ENCODE measurements at regions not wholly inside any gene's neighbourhood (a gene's known extent, or its start where the extent isn't known, plus 50 kb on each side); places are given as distances from the start of the nearest gene placed in this dataset.

DNA sequence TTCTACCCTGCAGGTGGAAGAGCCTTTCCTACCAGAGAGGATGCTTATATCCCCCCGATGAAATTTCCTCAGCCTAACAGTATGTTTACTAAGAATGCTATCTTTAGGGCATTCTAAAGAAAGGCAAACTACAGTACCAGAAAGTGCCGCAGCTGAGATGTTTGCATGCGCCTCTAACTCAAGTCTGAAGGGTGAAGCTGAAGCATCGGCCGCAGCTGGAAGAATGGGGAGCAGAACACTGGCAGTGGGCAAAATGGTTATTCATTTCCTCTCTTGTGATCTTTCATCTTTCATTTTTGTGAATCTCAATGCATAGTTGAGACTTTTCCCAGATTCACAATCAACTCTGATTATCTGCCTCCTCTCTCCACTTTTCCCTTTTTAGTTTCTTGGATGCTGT, 648.2 kb upstream of the ZEB2 start:
- H3K27me3 ChIP-seq (ENCODE audit: control insufficient read depth, insufficient read depth, low read length): no peaks in the 10 kb centered on the region
- no peaks in the 10 kb centered on the region for H3K36me3 ChIP-seq (ENCODE audit: control insufficient read depth, insufficient read depth, low read length)
- H3K9ac ChIP-seq (ENCODE audit: insufficient read depth, low read length): no peak overlapping the region
- H3K9me3 ChIP-seq (ENCODE audit: control insufficient read depth, insufficient read depth, low read depth, low read length): no peaks in the 10 kb centered on the region
- H3K27ac ChIP-seq (ENCODE audit: insufficient read depth, low read length): no peak overlapping the region
- H3K4me1 ChIP-seq (ENCODE audit: control insufficient read depth, extremely low read depth, insufficient read depth, low read length): no peaks in the 10 kb centered on the region
- DNase-seq (ENCODE audit: low read depth in 2 of 2): no peak
- no peak overlapping the region for H3K4me2 ChIP-seq (ENCODE audit: extremely low read depth, insufficient read depth, low read length)
- no peaks in the 10 kb centered on the region for H4K20me1 ChIP-seq (ENCODE audit: control insufficient read depth, extremely low read depth, insufficient read depth, low read length)
- H3K79me2 ChIP-seq (ENCODE audit: control insufficient read depth, insufficient read depth, low read length): no peaks in the 10 kb centered on the region
- TF ChIP-seq EZH2 (IDR thresholded peaks at IDR 0.05; ENCODE audit: low read length, missing control alignments): no peak
- no peak for TF ChIP-seq CTCF (conservative IDR thresholded peaks at IDR 0.05 in 1 of 2, IDR thresholded peaks at IDR 0.05 in 1 of 2; ENCODE audit: low read depth in 1 of 2, low read length in 2 of 2)
- no peak overlapping the region for H3K4me3 ChIP-seq (replicated peaks in 1 of 4; ENCODE audit: control extremely low read depth in 1 of 4, insufficient read depth in 1 of 4, low read depth in 3 of 4, low read length in 4 of 4)
- peak overlapping the region; percentile 50 for H2AFZ ChIP-seq (ENCODE audit: low read length)

DNA sequence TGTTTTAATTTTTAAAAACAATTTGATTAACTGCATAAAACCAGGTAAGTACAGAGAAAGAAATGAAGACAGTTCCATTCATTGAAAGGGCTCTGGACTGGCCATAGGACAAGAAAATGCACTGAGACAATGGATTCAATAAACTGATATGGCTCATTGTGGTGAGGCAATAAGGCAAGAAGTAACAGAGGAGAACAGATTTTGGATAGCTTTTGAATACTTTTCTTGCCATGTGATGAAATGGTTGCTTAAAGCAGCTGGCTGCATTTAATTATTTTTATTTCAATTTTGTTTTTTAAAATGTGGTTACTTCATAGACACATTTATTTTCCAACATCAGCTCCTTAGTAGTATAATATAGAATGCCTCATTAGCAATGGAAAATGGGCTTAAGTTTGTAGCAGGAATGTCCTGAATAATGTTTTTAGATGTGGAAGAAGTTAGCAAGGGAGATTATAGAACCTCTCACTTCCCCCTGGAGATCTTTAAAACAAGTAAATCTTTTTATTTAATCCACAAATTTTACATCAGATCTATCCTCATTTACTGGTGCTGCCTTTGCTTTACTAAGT, 646.9 kb upstream of the ZEB2 start:
- Histone ChIP-seq H2AFZ (ENCODE audit: low read length) (no peak overlapping the region), H3K9ac (ENCODE audit: insufficient read depth, low read length) (no peak overlapping the region), H3K36me3 (ENCODE audit: control insufficient read depth, insufficient read depth, low read length) (no peaks in the 10 kb centered on the region), H3K4me3 (replicated peaks in 1 of 4; ENCODE audit: control extremely low read depth in 1 of 4, insufficient read depth in 1 of 4, low read depth in 3 of 4, low read length in 4 of 4) (no peak overlapping the region), H3K4me2 (ENCODE audit: extremely low read depth, insufficient read depth, low read length) (no peak overlapping the region), H3K79me2 (ENCODE audit: control insufficient read depth, insufficient read depth, low read length) (no peaks in the 10 kb centered on the region), H4K20me1 (ENCODE audit: control insufficient read depth, extremely low read depth, insufficient read depth, low read length) (no peaks in the 10 kb centered on the region), H3K9me3 (ENCODE audit: control insufficient read depth, insufficient read depth, low read depth, low read length) (no peaks in the 10 kb centered on the region), H3K4me1 (ENCODE audit: control insufficient read depth, extremely low read depth, insufficient read depth, low read length) (no peaks in the 10 kb centered on the region), H3K27ac (ENCODE audit: insufficient read depth, low read length) (no peak overlapping the region), H3K27me3 (ENCODE audit: control insufficient read depth, insufficient read depth, low read length) (no peaks in the 10 kb centered on the region)
- no peak for TF ChIP-seq CTCF (conservative IDR thresholded peaks at IDR 0.05 in 1 of 2, IDR thresholded peaks at IDR 0.05 in 1 of 2; ENCODE audit: low read depth in 1 of 2, low read length in 2 of 2)
- no peak for TF ChIP-seq EZH2 (IDR thresholded peaks at IDR 0.05; ENCODE audit: low read length, missing control alignments)
- DNase-seq (ENCODE audit: low read depth in 2 of 2): peak in 1 of 2 donors; percentile 21

GRCh38 chr2:145161656-145162055, 641.7 kb upstream of the ZEB2 start:
- Histone ChIP-seq H3K4me3 (replicated peaks in 1 of 4; ENCODE audit: control extremely low read depth in 1 of 4, insufficient read depth in 1 of 4, low read depth in 3 of 4, low read length in 4 of 4) (no peak overlapping the region), H3K4me1 (ENCODE audit: control insufficient read depth, extremely low read depth, insufficient read depth, low read length) (peaks cover 14% of the 10 kb centered on the region), H3K79me2 (ENCODE audit: control insufficient read depth, insufficient read depth, low read length) (no peaks in the 10 kb centered on the region), H3K9me3 (ENCODE audit: control insufficient read depth, insufficient read depth, low read depth, low read length) (no peaks in the 10 kb centered on the region), H3K27ac (ENCODE audit: insufficient read depth, low read length) (no peak overlapping the region), H3K4me2 (ENCODE audit: extremely low read depth, insufficient read depth, low read length) (no peak overlapping the region), H3K36me3 (ENCODE audit: control insufficient read depth, insufficient read depth, low read length) (no peaks in the 10 kb centered on the region), H2AFZ (ENCODE audit: low read length) (no peak overlapping the region), H3K9ac (ENCODE audit: insufficient read depth, low read length) (no peak overlapping the region), H3K27me3 (ENCODE audit: control insufficient read depth, insufficient read depth, low read length) (no peaks in the 10 kb centered on the region), H4K20me1 (ENCODE audit: control insufficient read depth, extremely low read depth, insufficient read depth, low read length) (no peaks in the 10 kb centered on the region)
- no peak for DNase-seq (ENCODE audit: low read depth in 2 of 2)
- no peak for TF ChIP-seq CTCF (conservative IDR thresholded peaks at IDR 0.05 in 1 of 2, IDR thresholded peaks at IDR 0.05 in 1 of 2; ENCODE audit: low read depth in 1 of 2, low read length in 2 of 2)
- TF ChIP-seq EZH2 (IDR thresholded peaks at IDR 0.05; ENCODE audit: low read length, missing control alignments): no peak

Data from fibroblast of lung (primary cell).